ENCODE measurements at regions not wholly inside any gene's neighbourhood (a gene's known extent, or its start where the extent isn't known, plus 50 kb on each side); places are given as distances from the start of the nearest gene placed in this dataset.
"Not testable (repeated sequence)": the region's sequence is repeated elsewhere in the genome, so short reads cannot be mapped to it uniquely, and the experiment has no call there.

- Histone ChIP-seq H3K4me3 (ENCODE audit: insufficient read depth, low read depth, low read length) (no peak overlapping the region), H2AFZ (ENCODE audit: low read depth, low read length) (no peak overlapping the region), H3K4me2 (ENCODE audit: low read length) (no peak overlapping the region), H4K20me1 (ENCODE audit: insufficient read depth, low read length) (no peaks in the 10 kb centered on the region), H3K9ac (ENCODE audit: low read length) (no peak overlapping the region), H3K4me1 (ENCODE audit: insufficient read depth, low read length) (no peaks in the 10 kb centered on the region), H3K9me3 (ENCODE audit: insufficient read depth, low read depth, low read length) (no peaks in the 10 kb centered on the region), H3K36me3 (ENCODE audit: insufficient read depth, low read length) (no peaks in the 10 kb centered on the region), H3K79me2 (ENCODE audit: insufficient read depth, low read length) (no peaks in the 10 kb centered on the region), H3K27ac (ENCODE audit: low read depth, low read length) (no peak overlapping the region), H3K27me3 (ENCODE audit: insufficient read depth, low read length) (no peaks in the 10 kb centered on the region)
- no peak overlapping the region for H3K4me3 Mint-ChIP-seq (ENCODE audit: unreplicated experiment)
- no peaks in the 10 kb centered on the region for H3K36me3 Mint-ChIP-seq (ENCODE audit: low read depth, unreplicated experiment)
- no peaks in the 10 kb centered on the region for H3K4me1 Mint-ChIP-seq (ENCODE audit: low read depth, unreplicated experiment)
- FAIRE-seq (no peak), DNase-seq (ENCODE audit: low read depth) (no peak)
- no peak overlapping the region for H3K27ac Mint-ChIP-seq (ENCODE audit: unreplicated experiment)
- H3K27me3 Mint-ChIP-seq (ENCODE audit: low read depth, unreplicated experiment), result no peaks in the 10 kb centered on the region
- H3K9me3 Mint-ChIP-seq (ENCODE audit: unreplicated experiment), result no peaks in the 10 kb centered on the region
- TF ChIP-seq CTCF (IDR thresholded peaks at IDR 0.05; ENCODE audit: insufficient read depth, low read depth, low read length), result no peak
These were observed 962.2 kb upstream of the PCDH20 start for GRCh38 chr13:62377838-62378237.

GRCh38 chr13:62375653-62376052, 960.0 kb upstream of the PCDH20 start:
- Histone ChIP-seq H4K20me1 (ENCODE audit: insufficient read depth, low read length) (no peaks in the 10 kb centered on the region), H2AFZ (ENCODE audit: low read depth, low read length) (no peak overlapping the region), H3K4me2 (ENCODE audit: low read length) (no peak overlapping the region), H3K4me1 (ENCODE audit: insufficient read depth, low read length) (no peaks in the 10 kb centered on the region), H3K79me2 (ENCODE audit: insufficient read depth, low read length) (no peaks in the 10 kb centered on the region), H3K4me3 (ENCODE audit: insufficient read depth, low read depth, low read length) (no peak overlapping the region), H3K27ac (ENCODE audit: low read depth, low read length) (no peak overlapping the region), H3K9ac (ENCODE audit: low read length) (no peak overlapping the region), H3K36me3 (ENCODE audit: insufficient read depth, low read length) (no peaks in the 10 kb centered on the region), H3K9me3 (ENCODE audit: insufficient read depth, low read depth, low read length) (no peaks in the 10 kb centered on the region), H3K27me3 (ENCODE audit: insufficient read depth, low read length) (no peaks in the 10 kb centered on the region)
- Mint-ChIP-seq H3K27me3 (ENCODE audit: low read depth, unreplicated experiment) (no peaks in the 10 kb centered on the region), H3K9me3 (ENCODE audit: unreplicated experiment) (no peaks in the 10 kb centered on the region), H3K4me3 (ENCODE audit: unreplicated experiment) (no peak overlapping the region), H3K4me1 (ENCODE audit: low read depth, unreplicated experiment) (no peaks in the 10 kb centered on the region), H3K27ac (ENCODE audit: unreplicated experiment) (no peak overlapping the region), H3K36me3 (ENCODE audit: low read depth, unreplicated experiment) (no peaks in the 10 kb centered on the region)
- TF ChIP-seq CTCF (IDR thresholded peaks at IDR 0.05; ENCODE audit: insufficient read depth, low read depth, low read length) (no peak), EZH2 (IDR thresholded peaks at IDR 0.05; ENCODE audit: insufficient read depth, low read length) (no peak)
- DNase-seq (ENCODE audit: low read depth) (no peak), FAIRE-seq (no peak)

- Mint-ChIP-seq H3K27me3 (ENCODE audit: low read depth, unreplicated experiment) (no peaks in the 10 kb centered on the region), H3K9me3 (ENCODE audit: unreplicated experiment) (no peaks in the 10 kb centered on the region), H3K4me3 (ENCODE audit: unreplicated experiment) (no peak overlapping the region), H3K4me1 (ENCODE audit: low read depth, unreplicated experiment) (no peaks in the 10 kb centered on the region), H3K27ac (ENCODE audit: unreplicated experiment) (no peak overlapping the region), H3K36me3 (ENCODE audit: low read depth, unreplicated experiment) (no peaks in the 10 kb centered on the region)
- H3K27me3 ChIP-seq (ENCODE audit: insufficient read depth, low read length), result no peaks in the 10 kb centered on the region
- TF ChIP-seq EZH2 (IDR thresholded peaks at IDR 0.05; ENCODE audit: insufficient read depth, low read length) (no peak), CTCF (IDR thresholded peaks at IDR 0.05; ENCODE audit: insufficient read depth, low read depth, low read length) (no peak)
- no peak overlapping the region for H3K4me3 ChIP-seq (ENCODE audit: insufficient read depth, low read depth, low read length)
- H2AFZ ChIP-seq (ENCODE audit: low read depth, low read length), result no peak overlapping the region
- H3K79me2 ChIP-seq (ENCODE audit: insufficient read depth, low read length), result no peaks in the 10 kb centered on the region
- no peak for FAIRE-seq
- H3K4me1 ChIP-seq (ENCODE audit: insufficient read depth, low read length), result no peaks in the 10 kb centered on the region
- H4K20me1 ChIP-seq (ENCODE audit: insufficient read depth, low read length), result no peaks in the 10 kb centered on the region
- no peak overlapping the region for H3K27ac ChIP-seq (ENCODE audit: low read depth, low read length)
- no peak overlapping the region for H3K4me2 ChIP-seq (ENCODE audit: low read length)
- DNase-seq (ENCODE audit: low read depth), result no peak
- H3K36me3 ChIP-seq (ENCODE audit: insufficient read depth, low read length), result no peaks in the 10 kb centered on the region
- H3K9ac ChIP-seq (ENCODE audit: low read length), result no peak overlapping the region
- H3K9me3 ChIP-seq (ENCODE audit: insufficient read depth, low read depth, low read length), result no peaks in the 10 kb centered on the region
These were observed 956.1 kb upstream of the PCDH20 start for GRCh38 chr13:62371737-62372136.

GRCh38 chr13:62367971-62368370, 952.3 kb upstream of the PCDH20 start:
- not testable (repeated sequence) for FAIRE-seq; H3K4me1 ChIP-seq (ENCODE audit: insufficient read depth, low read length); H3K4me1 Mint-ChIP-seq (ENCODE audit: low read depth, unreplicated experiment); H4K20me1 ChIP-seq (ENCODE audit: insufficient read depth, low read length); H3K27me3 Mint-ChIP-seq (ENCODE audit: low read depth, unreplicated experiment); H3K27ac Mint-ChIP-seq (ENCODE audit: unreplicated experiment); H3K27me3 ChIP-seq (ENCODE audit: insufficient read depth, low read length); H2AFZ ChIP-seq (ENCODE audit: low read depth, low read length); H3K4me3 Mint-ChIP-seq (ENCODE audit: unreplicated experiment); H3K9me3 ChIP-seq (ENCODE audit: insufficient read depth, low read depth, low read length); H3K27ac ChIP-seq (ENCODE audit: low read depth, low read length); H3K9ac ChIP-seq (ENCODE audit: low read length); H3K36me3 ChIP-seq (ENCODE audit: insufficient read depth, low read length); H3K36me3 Mint-ChIP-seq (ENCODE audit: low read depth, unreplicated experiment); H3K4me2 ChIP-seq (ENCODE audit: low read length); H3K79me2 ChIP-seq (ENCODE audit: insufficient read depth, low read length); H3K4me3 ChIP-seq (ENCODE audit: insufficient read depth, low read depth, low read length); H3K9me3 Mint-ChIP-seq (ENCODE audit: unreplicated experiment); DNase-seq (ENCODE audit: low read depth)

All from astrocyte (in vitro differentiated cells and primary cell).